GM18505 (cell line): ENCODE measurements at regions not wholly inside any gene's neighbourhood (a gene's known extent, or its start where the extent isn't known, plus 50 kb on each side); places are given as distances from the start of the nearest gene placed in this dataset.
"Not testable (repeated sequence)": the region's sequence is repeated elsewhere in the genome, so short reads cannot be mapped to it uniquely, and the experiment has no call there.

Experiments
- ATAC-seq: cut with Tn5 transposase; IDR thresholded peaks from one replicate; pipeline ENCODE4 v1.9.1; 2021; ENCODE audit not compliant: unreplicated experiment
- POLR2A ChIP-seq: IDR thresholded peaks from 4 replicates; pipeline ENCODE4 v1.6.1; 2011; ENCODE audit warnings: borderline replicate concordance; ENCODE audit not compliant: insufficient read depth, insufficient read length; ENCODE audit errors: extremely low read depth

GRCh38 chr2:195562570-195563566 lies 94.2 kb upstream of the SLC39A10 start:
- no peak for ATAC-seq
- TF ChIP-seq POLR2A: no peak

GRCh38 chr2:195561116-195561921 lies 95.7 kb upstream of the SLC39A10 start:
- peak; percentile 41 for ATAC-seq
- no peak for TF ChIP-seq POLR2A

GRCh38 chr2:195560209-195560895 lies 96.7 kb upstream of the SLC39A10 start:
- ATAC-seq: no peak

GRCh38 chr2:195559431-195559914 lies 97.6 kb upstream of the SLC39A10 start:
- TF ChIP-seq POLR2A: peak; percentile 40
- peak; percentile 83 for ATAC-seq

More at GRCh38 chr2:195560209-195560895, 96.7 kb upstream of the SLC39A10 start:
- no peak for TF ChIP-seq POLR2A

GRCh38 chr2:195555971-195556370 lies 101.1 kb upstream of the SLC39A10 start:
- TF ChIP-seq POLR2A: no peak
- no peak for ATAC-seq

GRCh38 chr2:195552581-195552980 lies 104.4 kb upstream of the SLC39A10 start:
- TF ChIP-seq POLR2A: no peak
- ATAC-seq: no peak

- no peak for ATAC-seq
- no peak for TF ChIP-seq POLR2A
Observed at GRCh38 chr2:195548198-195548940, 108.7 kb upstream of the SLC39A10 start.

- not testable (repeated sequence) for ATAC-seq
Observed at GRCh38 chr2:195547268-195547840, 109.7 kb upstream of the SLC39A10 start.

- TF ChIP-seq POLR2A: no peak
Observed at GRCh38 chr2:195545811-195546210, 111.2 kb upstream of the SLC39A10 start.

GRCh38 chr2:195543902-195544894 lies 112.8 kb upstream of the SLC39A10 start:
- peak; percentile 89 for ATAC-seq

More at GRCh38 chr2:195545811-195546210, 111.2 kb upstream of the SLC39A10 start:
- no peak for ATAC-seq

GRCh38 chr2:195543063-195543462 lies 114.0 kb upstream of the SLC39A10 start:
- no peak for ATAC-seq
- TF ChIP-seq POLR2A: no peak

More at GRCh38 chr2:195543902-195544894, 112.8 kb upstream of the SLC39A10 start:
- TF ChIP-seq POLR2A: no peak
